C4-2B (cell line): ENCODE measurements at regions not wholly inside any gene's neighbourhood (a gene's known extent, or its start where the extent isn't known, plus 50 kb on each side); places are given as distances from the start of the nearest gene placed in this dataset.

ENCODE experiments used
- CTCF ChIP-seq: fragments of 450-650 bp; conservative IDR thresholded peaks from 2 replicates; pipeline ENCODE4 v1.5.1; 2017; ENCODE audit warnings: mild to moderate bottlenecking
- ZFX ChIP-seq: fragments of 450-650 bp; IDR thresholded peaks from 2 replicates; pipeline ENCODE4 v1.6.1; 2017

DNA sequence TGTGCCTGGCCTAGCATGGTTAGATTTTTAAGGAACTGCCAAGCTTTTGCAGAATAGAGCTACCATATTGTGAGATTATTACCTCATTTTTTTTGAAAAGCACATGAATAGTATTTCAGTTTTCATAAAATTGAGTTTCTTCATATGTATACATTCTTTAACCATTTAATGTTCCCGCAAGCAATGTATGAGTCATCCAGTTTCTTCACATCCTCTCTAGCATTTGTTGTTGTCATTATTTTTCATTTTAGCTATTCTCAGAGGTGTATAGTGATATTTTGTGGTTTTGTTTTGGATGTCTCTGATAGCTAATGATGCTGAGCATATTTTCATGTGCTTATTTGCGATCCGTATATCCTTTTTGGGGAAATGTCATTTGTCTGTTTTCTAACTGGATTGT, 74.9 kb downstream of the GLUD2 start:
- TF ChIP-seq CTCF (no peak), ZFX (no peak)
